ENCODE measurements at regions not wholly inside any gene's neighbourhood (a gene's known extent, or its start where the extent isn't known, plus 50 kb on each side); places are given as distances from the start of the nearest gene placed in this dataset.
A peak's percentile ranks its signal among the peaks of the same experiment; 100 is the strongest.
"Not testable (repeated sequence)": the region's sequence is repeated elsewhere in the genome, so short reads cannot be mapped to it uniquely, and the experiment has no call there.

DNA sequence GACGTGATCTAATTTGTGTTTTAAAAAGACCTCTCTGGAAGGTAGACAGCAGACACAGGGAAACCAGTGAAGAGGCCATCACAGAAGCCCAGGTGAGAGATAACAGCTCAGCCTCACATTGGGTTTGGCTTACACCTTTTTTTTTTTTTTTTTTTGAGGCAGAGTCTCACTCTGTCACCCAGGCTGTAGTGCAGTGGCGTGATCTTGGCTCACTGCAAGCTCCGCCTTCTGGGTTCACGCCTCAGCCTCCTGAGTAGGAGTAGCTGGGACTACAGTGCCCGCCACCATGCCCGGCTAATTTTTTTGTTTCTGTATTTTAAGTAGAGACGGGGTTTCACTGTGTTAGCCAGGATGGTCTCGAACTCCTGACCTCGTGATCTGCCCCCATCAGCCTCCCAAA lies 412.3 kb downstream of the KCNRG start:
- not testable (repeated sequence) for H3K4me1 ChIP-seq (ENCODE audit: control insufficient read depth, insufficient read depth, low read length); H3K9me3 ChIP-seq (ENCODE audit: control insufficient read depth in 2 of 2, low read length in 2 of 2); H3K27me3 ChIP-seq (ENCODE audit: control insufficient read depth in 1 of 2, insufficient read depth in 2 of 2, low read length in 2 of 2); H3K9ac ChIP-seq (ENCODE audit: low read length in 2 of 2); H3K4me3 ChIP-seq (ENCODE audit: low read length in 2 of 2); H3K36me3 ChIP-seq (ENCODE audit: control insufficient read depth in 2 of 2, insufficient read depth in 2 of 2, low read length in 2 of 2); H3K27ac ChIP-seq (ENCODE audit: low read length)

DNA sequence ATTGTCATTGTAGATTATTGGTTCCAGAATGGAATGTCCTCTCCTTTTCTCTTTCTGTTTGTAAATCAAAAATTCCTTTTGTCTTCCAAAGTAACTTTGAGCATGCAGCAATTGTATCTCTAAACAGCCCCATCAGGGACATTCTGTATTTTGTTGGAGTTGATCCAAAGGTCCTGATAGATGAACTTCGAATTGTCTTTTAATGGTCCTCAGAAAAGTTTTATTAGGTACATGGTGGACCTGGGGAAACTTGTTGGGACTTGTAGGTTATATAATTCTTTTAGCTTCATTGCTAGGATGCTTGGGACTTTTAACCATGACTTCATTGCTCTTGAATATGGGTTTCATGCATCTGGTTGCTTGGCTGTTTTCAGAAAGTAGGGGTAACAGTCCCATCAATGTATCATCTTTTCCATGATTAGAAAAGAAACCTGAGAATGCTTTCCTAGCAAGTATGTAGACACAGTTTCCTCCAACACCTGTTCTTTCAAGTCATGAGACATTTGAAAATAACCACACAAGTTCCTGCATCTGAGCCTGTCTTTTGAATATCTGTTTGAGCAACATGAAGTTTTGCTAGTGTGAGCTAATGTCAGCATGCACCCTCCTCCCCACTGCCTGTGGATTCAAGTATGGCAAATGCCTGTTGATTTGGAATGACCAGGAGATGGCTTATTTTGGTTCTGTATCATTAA lies 413.1 kb downstream of the KCNRG start:
- Histone ChIP-seq H3K9me3 (ENCODE audit: control insufficient read depth in 2 of 2, low read length in 2 of 2) (no peaks in the 10 kb centered on the region), H3K9ac (ENCODE audit: low read length in 2 of 2) (no peak overlapping the region), H3K4me1 (ENCODE audit: control insufficient read depth, insufficient read depth, low read length) (no peaks in the 10 kb centered on the region), H3K27me3 (ENCODE audit: control insufficient read depth in 1 of 2, insufficient read depth in 2 of 2, low read length in 2 of 2) (no peaks in the 10 kb centered on the region), H3K27ac (ENCODE audit: low read length) (no peak overlapping the region), H3K4me3 (ENCODE audit: low read length in 2 of 2) (no peak overlapping the region), H3K36me3 (ENCODE audit: control insufficient read depth in 2 of 2, insufficient read depth in 2 of 2, low read length in 2 of 2) (no peaks in the 10 kb centered on the region)

DNA sequence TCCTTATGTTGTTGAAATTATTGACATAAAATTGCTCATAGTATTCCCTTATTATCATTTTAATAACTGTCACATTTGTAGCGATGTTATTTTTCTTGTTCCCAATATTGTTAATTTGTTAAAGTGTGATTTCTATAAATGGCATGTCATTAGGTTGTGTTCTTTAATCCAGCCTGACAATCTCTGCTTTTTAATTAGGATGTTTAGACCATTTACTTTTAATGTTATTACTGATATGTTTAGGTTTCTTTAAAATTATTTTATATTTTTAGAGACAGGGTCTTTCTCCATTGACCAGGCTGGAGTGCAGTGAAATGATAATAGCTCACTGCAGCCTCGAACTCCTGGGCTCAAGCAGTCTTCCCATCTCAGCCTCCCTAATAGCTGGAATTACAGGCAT lies 408.5 kb downstream of the DLEU7 start:
- H3K9me3 ChIP-seq (ENCODE audit: control insufficient read depth in 2 of 2, low read length in 2 of 2) = no peaks in the 10 kb centered on the region
- H3K4me3 ChIP-seq (ENCODE audit: low read length in 2 of 2) = no peak overlapping the region
- H3K36me3 ChIP-seq (ENCODE audit: control insufficient read depth in 2 of 2, insufficient read depth in 2 of 2, low read length in 2 of 2) = no peaks in the 10 kb centered on the region
- no peak overlapping the region for H3K27ac ChIP-seq (ENCODE audit: low read length)
- H3K9ac ChIP-seq (ENCODE audit: low read length in 2 of 2) = no peak overlapping the region
- H3K4me1 ChIP-seq (ENCODE audit: control insufficient read depth, insufficient read depth, low read length) = no peaks in the 10 kb centered on the region
- H3K27me3 ChIP-seq (ENCODE audit: control insufficient read depth in 1 of 2, insufficient read depth in 2 of 2, low read length in 2 of 2) = no peaks in the 10 kb centered on the region

DNA sequence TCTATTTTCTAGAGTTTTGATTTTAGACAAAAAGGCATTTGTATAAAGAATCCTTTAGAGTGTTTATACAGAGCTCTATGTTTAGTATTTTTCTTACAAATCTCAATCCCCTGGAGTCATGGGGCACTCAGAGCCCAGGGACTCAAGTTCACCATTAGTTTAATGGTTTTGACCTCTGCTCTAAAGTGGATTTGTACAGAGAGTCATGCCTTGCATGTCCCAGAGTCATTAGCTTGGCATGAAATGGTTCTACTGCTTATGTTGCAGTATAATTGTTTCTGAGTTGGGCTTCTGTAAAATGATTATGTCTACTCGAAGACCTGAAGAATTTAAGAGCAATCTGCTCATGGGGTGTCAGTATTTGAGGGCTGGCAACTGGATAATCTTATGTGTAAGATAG lies 406.2 kb downstream of the DLEU7 start:
- H3K27ac ChIP-seq (ENCODE audit: low read length) = no peak overlapping the region
- H3K4me3 ChIP-seq (ENCODE audit: low read length in 2 of 2) = no peak overlapping the region
- H3K4me1 ChIP-seq (ENCODE audit: control insufficient read depth, insufficient read depth, low read length) = no peaks in the 10 kb centered on the region
- no peaks in the 10 kb centered on the region for H3K36me3 ChIP-seq (ENCODE audit: control insufficient read depth in 2 of 2, insufficient read depth in 2 of 2, low read length in 2 of 2)
- H3K9me3 ChIP-seq (ENCODE audit: control insufficient read depth in 2 of 2, low read length in 2 of 2) = no peaks in the 10 kb centered on the region
- no peak overlapping the region for H3K9ac ChIP-seq (ENCODE audit: low read length in 2 of 2)
- H3K27me3 ChIP-seq (ENCODE audit: control insufficient read depth in 1 of 2, insufficient read depth in 2 of 2, low read length in 2 of 2) = no peaks in the 10 kb centered on the region

DNA sequence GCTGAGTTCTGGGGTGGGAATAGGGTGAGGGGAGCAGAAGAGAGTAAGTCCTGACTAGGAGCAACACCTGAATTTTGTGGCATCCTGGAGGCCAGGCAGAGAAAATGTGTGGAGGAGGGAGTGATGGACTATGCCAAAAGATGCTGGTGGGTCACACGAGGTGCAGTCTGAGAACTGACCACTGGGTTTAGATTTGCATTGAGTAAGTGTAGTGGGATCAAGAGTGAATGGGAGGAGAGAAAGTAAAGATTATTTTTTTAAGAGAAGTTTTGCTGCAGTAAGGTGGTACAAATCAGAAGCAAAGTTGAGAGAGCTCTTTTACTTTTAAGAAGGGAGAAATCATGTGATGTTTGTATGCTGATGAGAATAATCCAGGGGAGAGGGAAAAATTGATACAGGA lies 405.1 kb downstream of the DLEU7 start:
- no peak overlapping the region for H3K9ac ChIP-seq (ENCODE audit: low read length in 2 of 2)
- no peak overlapping the region for H3K27ac ChIP-seq (ENCODE audit: low read length)
- no peaks in the 10 kb centered on the region for H3K4me1 ChIP-seq (ENCODE audit: control insufficient read depth, insufficient read depth, low read length)
- no peak overlapping the region for H3K4me3 ChIP-seq (ENCODE audit: low read length in 2 of 2)
- no peaks in the 10 kb centered on the region for H3K36me3 ChIP-seq (ENCODE audit: control insufficient read depth in 2 of 2, insufficient read depth in 2 of 2, low read length in 2 of 2)
- H3K27me3 ChIP-seq (ENCODE audit: control insufficient read depth in 1 of 2, insufficient read depth in 2 of 2, low read length in 2 of 2) = no peaks in the 10 kb centered on the region
- no peaks in the 10 kb centered on the region for H3K9me3 ChIP-seq (ENCODE audit: control insufficient read depth in 2 of 2, low read length in 2 of 2)

DNA sequence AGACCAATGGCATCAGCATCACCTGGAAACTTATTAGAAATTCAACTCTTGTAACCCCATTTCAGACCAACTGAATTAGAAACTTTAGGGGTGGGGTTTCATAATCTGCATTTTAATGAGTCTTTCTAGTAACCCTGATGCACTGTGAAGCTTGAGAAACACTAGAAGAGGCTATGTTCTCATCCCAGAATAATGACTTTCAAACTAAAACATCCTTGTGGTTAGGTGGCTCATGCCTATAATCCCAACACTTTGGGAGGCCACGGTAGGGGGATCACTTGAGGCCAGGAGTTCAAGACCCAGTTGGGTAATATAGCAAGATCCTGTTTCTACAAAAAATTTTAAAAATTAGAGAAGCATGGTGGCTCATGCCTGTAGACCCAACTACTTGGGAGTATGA lies 402.4 kb downstream of the DLEU7 start:
- Histone ChIP-seq H3K4me1 (ENCODE audit: control insufficient read depth, insufficient read depth, low read length) (no peaks in the 10 kb centered on the region), H3K4me3 (ENCODE audit: low read length in 2 of 2) (no peak overlapping the region), H3K9me3 (ENCODE audit: control insufficient read depth in 2 of 2, low read length in 2 of 2) (no peaks in the 10 kb centered on the region), H3K36me3 (ENCODE audit: control insufficient read depth in 2 of 2, insufficient read depth in 2 of 2, low read length in 2 of 2) (no peaks in the 10 kb centered on the region), H3K27ac (ENCODE audit: low read length) (no peak overlapping the region), H3K9ac (ENCODE audit: low read length in 2 of 2) (no peak overlapping the region), H3K27me3 (ENCODE audit: control insufficient read depth in 1 of 2, insufficient read depth in 2 of 2, low read length in 2 of 2) (no peaks in the 10 kb centered on the region)

DNA sequence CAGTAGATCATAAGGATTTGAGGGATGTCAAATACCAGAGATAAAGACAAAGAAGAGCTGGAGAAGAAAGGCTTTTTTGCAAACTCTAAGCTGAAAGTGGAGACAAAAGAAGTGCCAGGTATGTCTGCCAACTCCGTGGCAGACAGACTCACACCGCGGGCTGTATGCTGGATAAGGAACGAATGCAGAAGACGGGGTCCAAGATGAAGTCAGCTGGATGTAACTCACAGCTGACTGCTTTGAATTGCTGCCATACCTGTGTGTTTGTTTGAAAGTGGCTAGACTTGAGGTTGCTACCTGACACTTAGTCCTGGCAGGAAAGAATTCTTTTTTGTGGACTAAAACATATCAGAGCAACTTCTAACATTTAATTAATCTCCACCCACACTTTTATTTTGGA lies 398.8 kb downstream of the DLEU7 start:
- Histone ChIP-seq H3K27ac (ENCODE audit: low read length) (no peak overlapping the region), H3K36me3 (ENCODE audit: control insufficient read depth in 2 of 2, insufficient read depth in 2 of 2, low read length in 2 of 2) (no peaks in the 10 kb centered on the region), H3K9me3 (ENCODE audit: control insufficient read depth in 2 of 2, low read length in 2 of 2) (no peaks in the 10 kb centered on the region), H3K9ac (ENCODE audit: low read length in 2 of 2) (no peak overlapping the region), H3K4me3 (ENCODE audit: low read length in 2 of 2) (peak overlapping the region in 1 of 2 donors; percentile 36), H3K4me1 (ENCODE audit: control insufficient read depth, insufficient read depth, low read length) (no peaks in the 10 kb centered on the region), H3K27me3 (ENCODE audit: control insufficient read depth in 1 of 2, insufficient read depth in 2 of 2, low read length in 2 of 2) (no peaks in the 10 kb centered on the region)

DNA sequence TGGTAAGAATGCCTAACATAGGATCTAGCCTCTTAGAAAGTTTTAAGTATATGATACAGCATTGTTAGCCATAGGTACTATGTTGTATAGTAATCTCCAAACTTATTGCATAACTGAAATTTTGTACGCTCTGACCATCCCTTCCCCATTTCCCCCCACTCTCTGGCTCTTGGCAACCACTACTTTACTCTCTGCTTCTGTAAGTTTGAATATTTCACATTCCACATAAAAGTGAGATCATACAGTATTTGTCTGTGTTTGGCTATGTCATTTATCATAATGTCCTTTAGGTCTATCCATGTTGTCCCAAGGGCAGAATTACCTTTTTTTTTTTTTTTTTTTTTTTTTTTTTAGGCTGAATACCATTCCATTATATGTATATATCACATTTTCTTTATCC lies 396.9 kb downstream of the DLEU7 start:
- Histone ChIP-seq H3K9ac (ENCODE audit: low read length in 2 of 2) (no peak overlapping the region), H3K27me3 (ENCODE audit: control insufficient read depth in 1 of 2, insufficient read depth in 2 of 2, low read length in 2 of 2) (no peaks in the 10 kb centered on the region), H3K27ac (ENCODE audit: low read length) (no peak overlapping the region), H3K4me3 (ENCODE audit: low read length in 2 of 2) (no peak overlapping the region), H3K36me3 (ENCODE audit: control insufficient read depth in 2 of 2, insufficient read depth in 2 of 2, low read length in 2 of 2) (no peaks in the 10 kb centered on the region), H3K9me3 (ENCODE audit: control insufficient read depth in 2 of 2, low read length in 2 of 2) (no peaks in the 10 kb centered on the region), H3K4me1 (ENCODE audit: control insufficient read depth, insufficient read depth, low read length) (no peaks in the 10 kb centered on the region)

DNA sequence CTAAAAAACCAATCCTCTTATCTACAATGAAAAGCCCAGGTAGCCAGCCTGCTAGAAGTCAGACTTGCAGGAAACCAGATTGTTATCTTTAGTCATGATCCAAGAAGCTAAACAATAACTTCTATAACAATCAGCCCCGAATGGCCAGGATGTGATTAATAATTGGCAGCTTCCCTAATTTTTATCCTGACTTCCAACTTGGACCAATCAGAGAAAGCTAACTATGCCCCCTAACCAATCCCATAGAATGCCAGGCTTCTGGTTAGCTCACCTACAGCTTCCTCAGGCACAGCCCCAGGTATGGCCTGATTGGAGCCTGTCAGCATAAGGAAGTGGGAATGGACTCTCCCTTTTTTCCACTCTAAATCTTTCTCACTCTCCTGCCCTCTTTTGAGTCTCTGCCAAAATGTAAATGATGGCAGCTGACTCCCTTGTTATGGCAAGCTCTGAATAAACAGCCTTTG lies 394.9 kb downstream of the DLEU7 start:
- Histone ChIP-seq H3K9ac (ENCODE audit: low read length in 2 of 2) (no peak overlapping the region), H3K36me3 (ENCODE audit: control insufficient read depth in 2 of 2, insufficient read depth in 2 of 2, low read length in 2 of 2) (no peaks in the 10 kb centered on the region), H3K4me3 (ENCODE audit: low read length in 2 of 2) (no peak overlapping the region), H3K27ac (ENCODE audit: low read length) (no peak overlapping the region), H3K4me1 (ENCODE audit: control insufficient read depth, insufficient read depth, low read length) (no peaks in the 10 kb centered on the region), H3K27me3 (ENCODE audit: control insufficient read depth in 1 of 2, insufficient read depth in 2 of 2, low read length in 2 of 2) (no peaks in the 10 kb centered on the region), H3K9me3 (ENCODE audit: control insufficient read depth in 2 of 2, low read length in 2 of 2) (no peaks in the 10 kb centered on the region)

DNA sequence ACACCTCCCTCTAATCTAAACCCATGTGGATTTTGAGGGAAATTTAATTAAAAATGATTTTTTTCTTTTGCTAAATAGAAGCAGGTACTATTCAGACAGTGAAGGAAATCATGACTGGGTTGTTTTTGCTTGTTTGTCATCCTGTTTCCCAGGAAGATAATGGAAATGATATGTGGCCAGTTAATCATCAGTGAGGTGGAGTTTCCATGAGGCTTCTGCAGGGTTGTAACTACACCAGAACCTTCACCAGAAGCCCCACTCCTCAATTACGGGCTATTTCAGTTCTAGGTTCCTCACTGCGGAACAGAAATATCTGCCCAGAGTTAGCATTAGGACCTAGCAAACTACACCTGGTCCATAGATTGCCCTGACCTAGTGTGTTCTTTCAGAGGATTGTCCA lies 394.0 kb downstream of the DLEU7 start:
- H3K27me3 ChIP-seq (ENCODE audit: control insufficient read depth in 1 of 2, insufficient read depth in 2 of 2, low read length in 2 of 2) = no peaks in the 10 kb centered on the region
- no peak overlapping the region for H3K4me3 ChIP-seq (ENCODE audit: low read length in 2 of 2)
- H3K27ac ChIP-seq (ENCODE audit: low read length) = no peak overlapping the region
- H3K9me3 ChIP-seq (ENCODE audit: control insufficient read depth in 2 of 2, low read length in 2 of 2) = no peaks in the 10 kb centered on the region
- no peaks in the 10 kb centered on the region for H3K36me3 ChIP-seq (ENCODE audit: control insufficient read depth in 2 of 2, insufficient read depth in 2 of 2, low read length in 2 of 2)
- H3K4me1 ChIP-seq (ENCODE audit: control insufficient read depth, insufficient read depth, low read length) = no peaks in the 10 kb centered on the region
- H3K9ac ChIP-seq (ENCODE audit: low read length in 2 of 2) = no peak overlapping the region

DNA sequence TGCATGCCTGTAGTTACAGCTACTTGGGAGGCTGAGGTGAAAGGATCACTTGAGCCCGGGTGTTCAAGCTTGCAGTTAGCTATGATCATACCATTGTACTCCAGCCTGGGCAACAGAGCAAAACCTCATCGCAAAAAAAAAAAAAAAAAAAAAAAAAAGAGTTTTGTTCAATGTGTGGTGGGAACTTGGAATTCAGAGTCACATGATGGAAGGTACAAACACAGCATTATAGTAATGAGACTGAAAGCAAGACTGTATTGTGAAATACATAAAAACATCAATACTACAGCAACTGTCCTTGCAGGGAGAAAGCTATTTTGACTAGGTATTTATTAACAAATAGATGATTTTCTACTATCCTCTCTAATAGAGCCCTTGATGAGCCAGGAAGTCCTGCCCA lies 393.2 kb downstream of the DLEU7 start:
- no peaks in the 10 kb centered on the region for H3K9me3 ChIP-seq (ENCODE audit: control insufficient read depth in 2 of 2, low read length in 2 of 2)
- H3K36me3 ChIP-seq (ENCODE audit: control insufficient read depth in 2 of 2, insufficient read depth in 2 of 2, low read length in 2 of 2) = no peaks in the 10 kb centered on the region
- H3K4me3 ChIP-seq (ENCODE audit: low read length in 2 of 2) = no peak overlapping the region
- no peaks in the 10 kb centered on the region for H3K27me3 ChIP-seq (ENCODE audit: control insufficient read depth in 1 of 2, insufficient read depth in 2 of 2, low read length in 2 of 2)
- no peaks in the 10 kb centered on the region for H3K4me1 ChIP-seq (ENCODE audit: control insufficient read depth, insufficient read depth, low read length)
- H3K9ac ChIP-seq (ENCODE audit: low read length in 2 of 2) = no peak overlapping the region
- H3K27ac ChIP-seq (ENCODE audit: low read length) = no peak overlapping the region
